SKM-1 treated with dmso at 0.1 percent for 144 hours (cell line): ENCODE measurements at regions not wholly inside any gene's neighbourhood (a gene's known extent, or its start where the extent isn't known, plus 50 kb on each side); places are given as distances from the start of the nearest gene placed in this dataset.
"Not testable (repeated sequence)": the region's sequence is repeated elsewhere in the genome, so short reads cannot be mapped to it uniquely, and the experiment has no call there.

Experiments
- DNase-seq: peaks from one replicate; lab custom pipeline; 2025; ENCODE audit not compliant: unreplicated experiment; lab: John Stamatoyannopoulos, UW

GRCh38 chr18:76610933-76611749, 116.1 kb upstream of the ZNF516 start:
- DNase-seq = no peak

GRCh38 chr18:76610012-76610411, 115.0 kb upstream of the ZNF516 start:
- no peak for DNase-seq

GRCh38 chr18:76605341-76605929, 110.4 kb upstream of the ZNF516 start:
- no peak for DNase-seq

GRCh38 chr18:76604935-76605240, 109.8 kb upstream of the ZNF516 start:
- no peak for DNase-seq

GRCh38 chr18:76604108-76604934, 109.3 kb upstream of the ZNF516 start:
- no peak for DNase-seq

- no peak for DNase-seq
Observed at GRCh38 chr18:76602191-76602590, 107.1 kb upstream of the ZNF516 start.

- not testable (repeated sequence) for DNase-seq
Observed at GRCh38 chr18:76600076-76600475, 105.0 kb upstream of the ZNF516 start.

GRCh38 chr18:76594966-76595365, 99.9 kb upstream of the ZNF516 start:
- DNase-seq = no peak

- DNase-seq = peak; percentile 17
Observed at GRCh38 chr18:76593843-76594242, 98.8 kb upstream of the ZNF516 start.

GRCh38 chr18:76592981-76593381, 97.9 kb upstream of the ZNF516 start:
- no peak for DNase-seq

- DNase-seq = no peak
Observed at GRCh38 chr18:76592096-76592495, 97.1 kb upstream of the ZNF516 start.

GRCh38 chr18:76589866-76590265, 94.8 kb upstream of the ZNF516 start:
- no peak for DNase-seq

GRCh38 chr18:76589316-76589715, 94.3 kb upstream of the ZNF516 start:
- DNase-seq = peak; percentile 17

- no peak for DNase-seq
Observed at GRCh38 chr18:76588601-76589226, 93.7 kb upstream of the ZNF516 start.

GRCh38 chr18:76587879-76588271, 92.8 kb upstream of the ZNF516 start:
- DNase-seq = no peak

GRCh38 chr18:76587147-76587878, 92.3 kb upstream of the ZNF516 start:
- DNase-seq = no peak

GRCh38 chr18:76584414-76585310, 89.6 kb upstream of the ZNF516 start:
- DNase-seq = no peak

GRCh38 chr18:76581261-76581660, 86.2 kb upstream of the ZNF516 start:
- no peak for DNase-seq

- DNase-seq = no peak
Observed at GRCh38 chr18:76580288-76580962, 85.4 kb upstream of the ZNF516 start.
